GM12864 (cell line): ENCODE measurements at regions not wholly inside any gene's neighbourhood (a gene's known extent, or its start where the extent isn't known, plus 50 kb on each side); places are given as distances from the start of the nearest gene placed in this dataset.
A peak's percentile ranks its signal among the peaks of the same experiment; 100 is the strongest.

Experiments used
- DNase-seq: peaks from one replicate; pipeline ENCODE4 v3.0.0-alpha.2; 2011; ENCODE audit warnings: low read depth
- H3K4me3 ChIP-seq: 2 replicates; pipeline ENCODE4 v1.5.1; 2011; ENCODE audit warnings: mild to moderate bottlenecking, low read depth, low read length, control low read depth
- CTCF ChIP-seq: IDR thresholded peaks from 2 replicates; pipeline ENCODE4 v1.5.1; 2011; ENCODE audit warnings: low read depth, mild to moderate bottlenecking, moderate library complexity, low read length, control low read depth, inconsistent platforms; ENCODE audit errors: missing control alignments

GRCh38 chr5:60312098-60312497, 387.9 kb downstream of the DEPDC1B start:
- DNase-seq, result no peak
- no peak for TF ChIP-seq CTCF
- no peak overlapping the region for H3K4me3 ChIP-seq

GRCh38 chr5:60299944-60300343, 400.0 kb downstream of the DEPDC1B start:
- no peak for DNase-seq
- no peak for TF ChIP-seq CTCF
- H3K4me3 ChIP-seq, result no peak overlapping the region

- no peak for DNase-seq
- no peak for TF ChIP-seq CTCF
- H3K4me3 ChIP-seq, result no peak overlapping the region
Measured at GRCh38 chr5:60297658-60298057, 402.3 kb downstream of the DEPDC1B start.

- peak; percentile 5 for DNase-seq
- peak; percentile 83 for TF ChIP-seq CTCF
- H3K4me3 ChIP-seq, result no peak overlapping the region
Measured at GRCh38 chr5:60295423-60295822, 401.9 kb upstream of the PDE4D start.

GRCh38 chr5:60293518-60293917, 400.0 kb upstream of the PDE4D start:
- no peak overlapping the region for H3K4me3 ChIP-seq
- TF ChIP-seq CTCF, result no peak
- no peak for DNase-seq

- peak; percentile 43 for DNase-seq
- H3K4me3 ChIP-seq, result no peak overlapping the region
- peak; percentile 76 for TF ChIP-seq CTCF
Measured at GRCh38 chr5:60287174-60287771, 393.7 kb upstream of the PDE4D start.

- no peak for TF ChIP-seq CTCF
- no peak overlapping the region for H3K4me3 ChIP-seq
- DNase-seq, result no peak
Measured at GRCh38 chr5:60285910-60286309, 392.4 kb upstream of the PDE4D start.
